ENCODE measurements at regions not wholly inside any gene's neighbourhood (a gene's known extent, or its start where the extent isn't known, plus 50 kb on each side); places are given as distances from the start of the nearest gene placed in this dataset.

- 79% methylated on average over 3 of the region's 3 CpGs for whole genome bisulfite sequencing (ENCODE audit: insufficient coverage)
- Mint-ChIP-seq H3K27ac (no peak overlapping the region), H3K4me1 (no peaks in the 10 kb centered on the region), H3K4me3 (no peak overlapping the region), H3K27me3 (ENCODE audit: low read depth in 2 of 2) (no peaks in the 10 kb centered on the region), H3K9me3 (peaks cover 5 to 11% of the 10 kb centered on the region in 2 donors), H3K36me3 (no peaks in the 10 kb centered on the region)
- H3K4me1 ChIP-seq (ENCODE audit: control insufficient read depth, insufficient read depth, low read length), result no peaks in the 10 kb centered on the region
- ATAC-seq (no peak), DNase-seq (no peak)
- H3K36me3 ChIP-seq (ENCODE audit: control insufficient read depth, insufficient read depth, low read length), result no peaks in the 10 kb centered on the region
- no peak overlapping the region for H3K4me3 ChIP-seq (ENCODE audit: low read length)
- H3K27me3 ChIP-seq (ENCODE audit: control insufficient read depth, insufficient read depth, low read length), result no peaks in the 10 kb centered on the region
- intact Hi-C loops (cut with micrococcal nuclease), result no loop called here
- no peak overlapping the region for H3K27ac ChIP-seq (ENCODE audit: low read length)
- TF ChIP-seq CTCF (IDR thresholded peaks at IDR 0.05), result no peak
- no peaks in the 10 kb centered on the region for H3K9me3 ChIP-seq (ENCODE audit: control insufficient read depth, insufficient read depth, low read length)
These were observed 1193.0 kb downstream of the AACS start for GRCh38 chr12:126258190-126258589.

- Mint-ChIP-seq H3K27me3 (ENCODE audit: low read depth in 2 of 2) (no peaks in the 10 kb centered on the region), H3K4me1 (no peaks in the 10 kb centered on the region), H3K36me3 (no peaks in the 10 kb centered on the region), H3K9me3 (peaks cover 3 to 7% of the 10 kb centered on the region in 2 donors), H3K4me3 (no peak overlapping the region), H3K27ac (no peak overlapping the region)
- WGBS (ENCODE audit: insufficient coverage), result 97% methylated on average over 4 of the region's 5 CpGs
- Histone ChIP-seq H3K27me3 (ENCODE audit: control insufficient read depth, insufficient read depth, low read length) (no peaks in the 10 kb centered on the region), H3K4me1 (ENCODE audit: control insufficient read depth, insufficient read depth, low read length) (no peaks in the 10 kb centered on the region), H3K36me3 (ENCODE audit: control insufficient read depth, insufficient read depth, low read length) (no peaks in the 10 kb centered on the region), H3K9me3 (ENCODE audit: control insufficient read depth, insufficient read depth, low read length) (no peaks in the 10 kb centered on the region), H3K27ac (ENCODE audit: low read length) (no peak overlapping the region), H3K4me3 (ENCODE audit: low read length) (no peak overlapping the region)
- no peak for TF ChIP-seq CTCF (IDR thresholded peaks at IDR 0.05)
- ATAC-seq (no peak), DNase-seq (no peak)
- intact Hi-C loops (cut with micrococcal nuclease), result no loop called here
These were observed 1197.6 kb downstream of the AACS start for GRCh38 chr12:126262829-126263228.

- ATAC-seq (no peak), DNase-seq (no peak)
- H3K9me3 Mint-ChIP-seq, result peaks cover 8 to 9% of the 10 kb centered on the region in 2 donors
- no peaks in the 10 kb centered on the region for H3K4me1 Mint-ChIP-seq
- intact Hi-C loops (cut with micrococcal nuclease), result no loop called here
- H3K27me3 Mint-ChIP-seq (ENCODE audit: low read depth in 2 of 2), result no peaks in the 10 kb centered on the region
- Histone ChIP-seq H3K27me3 (ENCODE audit: control insufficient read depth, insufficient read depth, low read length) (no peaks in the 10 kb centered on the region), H3K4me3 (ENCODE audit: low read length) (no peak overlapping the region), H3K27ac (ENCODE audit: low read length) (no peak overlapping the region), H3K4me1 (ENCODE audit: control insufficient read depth, insufficient read depth, low read length) (no peaks in the 10 kb centered on the region), H3K9me3 (ENCODE audit: control insufficient read depth, insufficient read depth, low read length) (no peaks in the 10 kb centered on the region), H3K36me3 (ENCODE audit: control insufficient read depth, insufficient read depth, low read length) (no peaks in the 10 kb centered on the region)
- no peaks in the 10 kb centered on the region for H3K36me3 Mint-ChIP-seq
- 88% methylated on average over 4 of the region's 4 CpGs for WGBS (ENCODE audit: insufficient coverage)
- H3K27ac Mint-ChIP-seq, result no peak overlapping the region
- TF ChIP-seq CTCF (IDR thresholded peaks at IDR 0.05), result no peak
- H3K4me3 Mint-ChIP-seq, result no peak overlapping the region
These were observed 1203.0 kb downstream of the AACS start for GRCh38 chr12:126268222-126268621.

DNA sequence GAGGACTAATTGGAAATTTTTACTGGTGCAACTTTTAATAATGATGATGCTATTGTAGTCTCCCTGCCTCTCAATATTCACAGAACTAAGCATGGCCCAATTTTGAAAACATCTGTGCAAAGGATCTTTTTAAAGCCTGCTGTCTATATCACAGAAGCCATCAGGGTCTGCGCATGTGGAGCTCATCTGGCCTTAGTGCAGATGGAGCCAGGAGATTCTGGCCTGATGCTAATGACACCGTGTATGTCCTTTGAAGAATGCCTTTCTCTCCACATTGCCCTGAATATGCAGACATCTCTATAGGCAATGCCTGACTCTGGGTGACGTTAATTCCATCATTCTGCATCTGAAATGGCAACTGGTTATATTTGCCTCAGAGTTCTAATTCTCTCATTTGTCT, 1205.9 kb downstream of the AACS start:
- 84% methylated on average over 3 of the region's 3 CpGs for WGBS (ENCODE audit: insufficient coverage)
- Mint-ChIP-seq H3K27me3 (ENCODE audit: low read depth in 2 of 2) (no peaks in the 10 kb centered on the region), H3K4me1 (no peaks in the 10 kb centered on the region), H3K9me3 (peaks cover 12 to 13% of the 10 kb centered on the region in 2 donors), H3K27ac (no peak overlapping the region), H3K36me3 (no peaks in the 10 kb centered on the region), H3K4me3 (no peak overlapping the region)
- DNase-seq (no peak), ATAC-seq (no peak)
- intact Hi-C loops (cut with micrococcal nuclease), result no loop called here
- Histone ChIP-seq H3K9me3 (ENCODE audit: control insufficient read depth, insufficient read depth, low read length) (peaks cover 2% of the 10 kb centered on the region), H3K36me3 (ENCODE audit: control insufficient read depth, insufficient read depth, low read length) (no peaks in the 10 kb centered on the region), H3K4me1 (ENCODE audit: control insufficient read depth, insufficient read depth, low read length) (no peaks in the 10 kb centered on the region), H3K4me3 (ENCODE audit: low read length) (no peak overlapping the region), H3K27me3 (ENCODE audit: control insufficient read depth, insufficient read depth, low read length) (no peaks in the 10 kb centered on the region), H3K27ac (ENCODE audit: low read length) (no peak overlapping the region)
- no peak for TF ChIP-seq CTCF (IDR thresholded peaks at IDR 0.05)

Measured in natural killer cell (primary cell).